ENCODE measurements at regions not wholly inside any gene's neighbourhood (a gene's known extent, or its start where the extent isn't known, plus 50 kb on each side); places are given as distances from the start of the nearest gene placed in this dataset.

- intact Hi-C loops (cut with micrococcal nuclease; ENCODE audit: unreplicated experiment) = no loop called here
- ATAC-seq (no peak), DNase-seq (ENCODE audit: low read depth, low spot score) (no peak)
- BruUV-seq (replicated peaks) = no TSS peak
- H3K4me1 ChIP-seq (ENCODE audit: control insufficient read depth, insufficient read depth, low read length) = no peaks in the 10 kb centered on the region
- no peaks in the 10 kb centered on the region for H3K9me3 ChIP-seq (ENCODE audit: control insufficient read depth, insufficient read depth, low read depth, low read length)
- CTCF ChIA-PET = no interaction called here
- no peaks in the 10 kb centered on the region for H3K27me3 ChIP-seq (ENCODE audit: control insufficient read depth, insufficient read depth, low read length)
- no peak overlapping the region for H3K4me3 ChIP-seq (ENCODE audit: low read depth in 2 of 2, low read length in 2 of 2)
- no peaks in the 10 kb centered on the region for H3K36me3 ChIP-seq (ENCODE audit: control insufficient read depth, insufficient read depth, low read length)
- POLR2A ChIA-PET = no interaction called here
- TF ChIP-seq SIN3A (IDR thresholded peaks at IDR 0.05; ENCODE audit: borderline replicate concordance, insufficient read depth, low read depth, low read length) (no peak), POLR2AphosphoS5 (IDR thresholded peaks at IDR 0.05; ENCODE audit: low read depth, low read length) (no peak), CTCF (IDR thresholded peaks at IDR 0.05) (no peak), REST (IDR thresholded peaks at IDR 0.05; ENCODE audit: insufficient read depth in 1 of 2, low read depth in 2 of 2, low read length in 1 of 2) (no peak), TCF7L2 (IDR thresholded peaks at IDR 0.05; ENCODE audit: low read depth, low read length) (no peak)
- in situ Hi-C loops (cut with HindIII; ENCODE audit: low pct_unique_long_range_greater_than_20kb, low sequenced_read_pairs) = no loop called here
- no peak overlapping the region for H3K27ac ChIP-seq (ENCODE audit: low read length)
Measured at GRCh38 chr9:25025156-25025555, 479.5 kb upstream of the IZUMO3 start.

GRCh38 chr9:25017779-25018178 lies 472.1 kb upstream of the IZUMO3 start:
- intact Hi-C loops (cut with micrococcal nuclease; ENCODE audit: unreplicated experiment) (no loop called here), in situ Hi-C loops (cut with HindIII; ENCODE audit: low pct_unique_long_range_greater_than_20kb, low sequenced_read_pairs) (no loop called here)
- Histone ChIP-seq H3K27me3 (ENCODE audit: control insufficient read depth, insufficient read depth, low read length) (no peaks in the 10 kb centered on the region), H3K9me3 (ENCODE audit: control insufficient read depth, insufficient read depth, low read depth, low read length) (no peaks in the 10 kb centered on the region), H3K4me3 (ENCODE audit: low read depth in 2 of 2, low read length in 2 of 2) (no peak overlapping the region), H3K36me3 (ENCODE audit: control insufficient read depth, insufficient read depth, low read length) (no peaks in the 10 kb centered on the region), H3K4me1 (ENCODE audit: control insufficient read depth, insufficient read depth, low read length) (no peaks in the 10 kb centered on the region), H3K27ac (ENCODE audit: low read length) (no peak overlapping the region)
- no peak for DNase-seq (ENCODE audit: low read depth, low spot score)
- CTCF ChIA-PET = no interaction called here
- ATAC-seq = no peak
- BruUV-seq (replicated peaks) = no TSS peak
- TF ChIP-seq POLR2AphosphoS5 (IDR thresholded peaks at IDR 0.05; ENCODE audit: low read depth, low read length) (no peak), CTCF (IDR thresholded peaks at IDR 0.05) (no peak), REST (IDR thresholded peaks at IDR 0.05; ENCODE audit: insufficient read depth in 1 of 2, low read depth in 2 of 2, low read length in 1 of 2) (no peak)
- POLR2A ChIA-PET = no interaction called here
